ENCODE measurements at regions not wholly inside any gene's neighbourhood (a gene's known extent, or its start where the extent isn't known, plus 50 kb on each side); places are given as distances from the start of the nearest gene placed in this dataset.
"Not testable (repeated sequence)": the region's sequence is repeated elsewhere in the genome, so short reads cannot be mapped to it uniquely, and the experiment has no call there.

GRCh38 chr9:67437011-67437410, 421.7 kb upstream of the ANKRD20A1 start:
- not testable (repeated sequence) for TF ChIP-seq CTCF (IDR thresholded peaks at IDR 0.05; ENCODE audit: poor library complexity); EZH2 (IDR thresholded peaks at IDR 0.05; ENCODE audit: borderline replicate concordance); EZH2phosphoT487 (IDR thresholded peaks at IDR 0.05; ENCODE audit: low read depth, severe bottlenecking, unreplicated experiment)
